OCI-LY3 (cell line): ENCODE measurements at regions not wholly inside any gene's neighbourhood (a gene's known extent, or its start where the extent isn't known, plus 50 kb on each side); places are given as distances from the start of the nearest gene placed in this dataset.
"Not testable (repeated sequence)": the region's sequence is repeated elsewhere in the genome, so short reads cannot be mapped to it uniquely, and the experiment has no call there.

ENCODE experiments used
- H2AFZ ChIP-seq: fragments of 200-600, 300-600 bp; shearing (Covaris generic); 2 replicates; pipeline ENCODE4 v1.6.0; 2014; ENCODE audit warnings: antibody characterized with exemption, low read depth, low read length
- H3K27ac ChIP-seq: fragments of 200-600, 300-600 bp; sonication (generic); 2 replicates; pipeline ENCODE4 v1.5.1; 2014; ENCODE audit warnings: mild to moderate bottlenecking, low read length, moderate library complexity, mixed read lengths
- H3K27me3 ChIP-seq: fragments of 200-600, 300-600 bp; sonication (generic); 2 replicates; pipeline ENCODE4 v1.6.1; 2014; ENCODE audit warnings: low read depth, low read length, mixed read lengths
- H3K36me3 ChIP-seq: fragments of 200-600, 300-600 bp; sonication (generic); replicated peaks from 2 replicates; pipeline ENCODE3; 2014; ENCODE audit warnings: low read depth, low read length, mixed read lengths
- H3K4me1 ChIP-seq: fragments of 300-600, 200-600 bp; sonication (generic); 2 replicates; pipeline ENCODE4 v1.6.1; 2014; ENCODE audit warnings: low read length, mixed read lengths
- H3K4me2 ChIP-seq: fragments of 200-600, 300-600 bp; sonication (generic); 2 replicates; pipeline ENCODE4 v1.6.1; 2014; ENCODE audit warnings: low read length, mixed read lengths
- H3K4me3 ChIP-seq: fragments of 300-600, 200-600 bp; sonication (generic); 2 replicates; pipeline ENCODE4 v1.5.1; 2014; ENCODE audit warnings: antibody characterized with exemption, mild to moderate bottlenecking, low read length, moderate library complexity
- H3K79me2 ChIP-seq: fragments of 300-600, 200-600 bp; shearing (Covaris generic); 2 replicates; pipeline ENCODE4 v1.6.1; 2014; ENCODE audit warnings: mild to moderate bottlenecking, low read length, mixed read lengths
- H3K9ac ChIP-seq: fragments of 300-600, 200-600 bp; shearing (Covaris generic); 2 replicates; pipeline ENCODE4 v1.6.0; 2014; ENCODE audit warnings: mild to moderate bottlenecking, low read length, moderate library complexity
- H3K9me3 ChIP-seq: fragments of 200-600, 300-600 bp; shearing (Covaris generic); 2 replicates; pipeline ENCODE4 v1.6.1; 2014; ENCODE audit warnings: low read length, mixed read lengths; ENCODE audit not compliant: insufficient read depth
- H4K20me1 ChIP-seq: fragments of 200-600, 300-600 bp; sonication (generic); 2 replicates; pipeline ENCODE4 v1.6.1; 2016; ENCODE audit warnings: low read length, mixed read lengths; ENCODE audit not compliant: insufficient read depth
- CTCF ChIP-seq: fragments of 200-600, 300-600 bp; sonication (generic); IDR thresholded peaks from 2 replicates; pipeline ENCODE4 v1.5.1; 2014; ENCODE audit warnings: antibody characterized with exemption, low read length, low read depth
- EZH2phosphoT487 ChIP-seq: fragments of 200-600 bp; shearing (Covaris generic); IDR thresholded peaks from 2 replicates; pipeline ENCODE4 v1.6.1; 2018; ENCODE audit warnings: antibody characterized with exemption, mixed run types, low read depth

GRCh38 chr3:196134691-196135090 lies 52.8 kb upstream of the TFRC start:
- H3K27ac ChIP-seq, result no peak overlapping the region
- H3K4me1 ChIP-seq, result no peaks in the 10 kb centered on the region
- no peaks in the 10 kb centered on the region for H3K27me3 ChIP-seq
- TF ChIP-seq CTCF (no peak), EZH2phosphoT487 (no peak)
- no peaks in the 10 kb centered on the region for H3K79me2 ChIP-seq
- no peaks in the 10 kb centered on the region for H3K9me3 ChIP-seq
- no peak overlapping the region for H3K9ac ChIP-seq
- H3K4me2 ChIP-seq, result no peak overlapping the region
- no peak overlapping the region for H3K4me3 ChIP-seq
- H3K36me3 ChIP-seq, result no peaks in the 10 kb centered on the region
- no peak overlapping the region for H2AFZ ChIP-seq
- H4K20me1 ChIP-seq, result no peaks in the 10 kb centered on the region

- not testable (repeated sequence) for H3K36me3 ChIP-seq, H3K79me2 ChIP-seq, H2AFZ ChIP-seq
These were observed 52.0 kb upstream of the TFRC start for GRCh38 chr3:196133869-196134268.

GRCh38 chr3:196131921-196132320 lies 50.0 kb upstream of the TFRC start:
- TF ChIP-seq EZH2phosphoT487 (no peak), CTCF (no peak)
- Histone ChIP-seq H3K36me3 (no peaks in the 10 kb centered on the region), H3K79me2 (no peaks in the 10 kb centered on the region), H3K4me3 (no peak overlapping the region), H4K20me1 (no peaks in the 10 kb centered on the region), H3K9ac (no peak overlapping the region), H2AFZ (no peak overlapping the region), H3K27ac (no peak overlapping the region), H3K27me3 (no peaks in the 10 kb centered on the region), H3K4me1 (no peaks in the 10 kb centered on the region), H3K9me3 (no peaks in the 10 kb centered on the region), H3K4me2 (no peak overlapping the region)

More at GRCh38 chr3:196133869-196134268, 52.0 kb upstream of the TFRC start:
- not testable (repeated sequence) for H3K27me3 ChIP-seq, H3K9ac ChIP-seq, H3K4me2 ChIP-seq, H3K9me3 ChIP-seq, H3K4me3 ChIP-seq, H3K27ac ChIP-seq, H3K4me1 ChIP-seq, H4K20me1 ChIP-seq
